Mucosa of descending colon (tissue), 3 donors: ENCODE measurements at regions not wholly inside any gene's neighbourhood (a gene's known extent, or its start where the extent isn't known, plus 50 kb on each side); places are given as distances from the start of the nearest gene placed in this dataset.

Experiments used
- ATAC-seq: fragments of 200-7000 bp; cut with Tn5 transposase; one replicate; pipeline ENCODE4 v1.9.1; 2020; ENCODE audit warnings: mild to moderate bottlenecking, moderate library complexity
- DNase-seq, 3 donors: peaks; one replicate each; pipeline ENCODE4 v3.0.0-alpha.2; 2020
- H3K36me3 ChIP-seq: fragments of 200-600 bp; one replicate; pipeline ENCODE4 v1.8.0; 2021; ENCODE audit warnings: low read depth, mild to moderate bottlenecking
- H3K4me1 ChIP-seq: fragments of 200-600 bp; one replicate; pipeline ENCODE4 v1.8.0; 2021; ENCODE audit warnings: low read depth, mild to moderate bottlenecking
- H3K4me3 ChIP-seq: fragments of 200-600 bp; one replicate; pipeline ENCODE4 v1.8.0; 2021; ENCODE audit warnings: mild to moderate bottlenecking
- H3K9me3 ChIP-seq: fragments of 200-600 bp; one replicate; pipeline ENCODE4 v1.8.0; 2021; ENCODE audit warnings: mild to moderate bottlenecking
- intact Hi-C, 2 donors: fragments of 100-400 bp; cut with DNase I in 1 of 2; cut with micrococcal nuclease in 1 of 2; formaldehyde crosslinking; loops; one replicate each; pipeline versions ENCODE4 v1.11.0 to v1.11.1; 2022; cut with DNase I, micrococcal nuclease
- TF ChIP-seq, protein P1 (sequence below): fragments of 200-600 bp; IDR thresholded peaks from one replicate; pipeline ENCODE4 v1.8.0; 2022; ENCODE audit warnings: antibody characterized with exemption, mild to moderate bottlenecking
- donor health status: DM: no; HTN: no; CAD: no; lungs with moderate emphysema.
- donor health status: DM: no; HTN: no; CAD: no.
- donor health status: DM: no; HTN: yes; CAD: no.

DNA sequence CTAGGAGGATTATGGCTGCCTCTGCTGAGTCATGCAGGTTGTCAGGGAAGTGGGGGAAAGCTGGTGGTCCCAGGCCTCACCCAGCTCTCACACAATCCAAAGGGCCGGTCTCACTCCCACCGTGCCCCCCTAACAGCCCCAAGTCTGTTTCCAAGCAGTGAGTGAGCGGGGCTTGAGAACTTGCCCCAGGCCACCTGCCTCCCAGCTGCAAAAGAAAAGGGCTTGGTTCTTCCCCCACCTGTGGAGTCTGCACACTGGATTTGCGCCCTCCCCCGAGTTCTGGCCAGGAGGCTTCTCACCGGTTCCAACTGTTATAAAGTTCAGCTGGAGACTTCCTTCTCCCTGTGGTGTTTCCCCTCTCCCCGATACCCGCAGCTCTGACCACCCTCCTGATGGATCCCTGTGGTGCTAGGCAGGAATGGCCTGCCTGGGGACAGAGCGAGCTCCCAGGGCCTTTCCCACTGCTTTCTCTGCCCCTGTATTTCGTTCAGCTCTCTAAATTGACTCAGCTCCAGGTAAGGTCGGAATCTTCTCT lies 222.3 kb downstream of the BARHL2 start:
- ATAC-seq = no peak
- TF ChIP-seq, protein P1, sequence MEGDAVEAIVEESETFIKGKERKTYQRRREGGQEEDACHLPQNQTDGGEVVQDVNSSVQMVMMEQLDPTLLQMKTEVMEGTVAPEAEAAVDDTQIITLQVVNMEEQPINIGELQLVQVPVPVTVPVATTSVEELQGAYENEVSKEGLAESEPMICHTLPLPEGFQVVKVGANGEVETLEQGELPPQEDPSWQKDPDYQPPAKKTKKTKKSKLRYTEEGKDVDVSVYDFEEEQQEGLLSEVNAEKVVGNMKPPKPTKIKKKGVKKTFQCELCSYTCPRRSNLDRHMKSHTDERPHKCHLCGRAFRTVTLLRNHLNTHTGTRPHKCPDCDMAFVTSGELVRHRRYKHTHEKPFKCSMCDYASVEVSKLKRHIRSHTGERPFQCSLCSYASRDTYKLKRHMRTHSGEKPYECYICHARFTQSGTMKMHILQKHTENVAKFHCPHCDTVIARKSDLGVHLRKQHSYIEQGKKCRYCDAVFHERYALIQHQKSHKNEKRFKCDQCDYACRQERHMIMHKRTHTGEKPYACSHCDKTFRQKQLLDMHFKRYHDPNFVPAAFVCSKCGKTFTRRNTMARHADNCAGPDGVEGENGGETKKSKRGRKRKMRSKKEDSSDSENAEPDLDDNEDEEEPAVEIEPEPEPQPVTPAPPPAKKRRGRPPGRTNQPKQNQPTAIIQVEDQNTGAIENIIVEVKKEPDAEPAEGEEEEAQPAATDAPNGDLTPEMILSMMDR = no peak
- Histone ChIP-seq H3K9me3 (no peaks in the 10 kb centered on the region), H3K4me3 (no peak overlapping the region), H3K4me1 (no peaks in the 10 kb centered on the region), H3K36me3 (no peaks in the 10 kb centered on the region)
- DNase-seq = no peak
- intact Hi-C loops = no loop called here

DNA sequence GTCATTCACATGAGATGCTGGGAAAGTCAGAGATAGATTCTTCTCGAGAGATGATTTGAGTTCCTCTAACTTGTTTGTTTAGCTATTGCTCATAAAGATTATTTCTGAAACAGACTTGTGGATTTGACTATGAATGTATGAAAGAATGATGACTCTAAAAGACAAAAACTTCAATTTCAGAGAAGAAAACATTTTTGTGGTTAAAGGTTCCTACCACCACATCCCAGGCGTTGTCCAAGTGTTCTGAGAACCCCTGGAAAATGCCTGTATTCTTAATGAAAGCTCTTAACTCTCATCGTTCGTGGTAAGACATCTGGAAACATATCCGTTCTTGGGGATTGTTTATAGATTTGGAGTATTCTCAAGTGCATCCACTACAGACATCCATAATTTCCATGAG lies 228.7 kb downstream of the BARHL2 start:
- ATAC-seq (no peak), DNase-seq (no peak)
- Histone ChIP-seq H3K4me3 (no peak overlapping the region), H3K36me3 (no peaks in the 10 kb centered on the region), H3K4me1 (no peaks in the 10 kb centered on the region), H3K9me3 (no peaks in the 10 kb centered on the region)
- TF ChIP-seq, protein P1 = no peak
- intact Hi-C loops = no loop called here

DNA sequence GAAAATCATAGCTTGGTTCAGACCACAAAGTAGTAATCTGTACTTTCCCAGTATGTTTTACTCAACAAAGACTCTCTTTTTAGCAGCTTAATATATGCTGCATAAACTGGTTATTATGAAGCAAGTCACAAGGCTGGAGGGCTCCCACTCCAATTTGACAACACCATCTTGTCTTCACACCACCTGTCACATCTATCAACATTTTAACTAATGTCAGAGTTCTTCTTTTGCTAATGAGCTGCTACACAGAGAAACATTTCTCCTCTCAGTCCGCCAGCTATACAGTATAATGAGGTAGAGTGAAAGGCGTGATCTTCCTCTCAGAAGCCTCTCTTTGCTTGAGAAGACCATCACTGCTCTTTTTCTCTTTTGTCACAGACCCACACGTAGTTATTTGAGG lies 230.1 kb downstream of the BARHL2 start:
- intact Hi-C loops = no loop called here
- no peak for ATAC-seq
- no peaks in the 10 kb centered on the region for H3K9me3 ChIP-seq
- no peak overlapping the region for H3K4me3 ChIP-seq
- TF ChIP-seq, protein P1 = no peak
- no peaks in the 10 kb centered on the region for H3K4me1 ChIP-seq
- no peak for DNase-seq
- no peaks in the 10 kb centered on the region for H3K36me3 ChIP-seq

DNA sequence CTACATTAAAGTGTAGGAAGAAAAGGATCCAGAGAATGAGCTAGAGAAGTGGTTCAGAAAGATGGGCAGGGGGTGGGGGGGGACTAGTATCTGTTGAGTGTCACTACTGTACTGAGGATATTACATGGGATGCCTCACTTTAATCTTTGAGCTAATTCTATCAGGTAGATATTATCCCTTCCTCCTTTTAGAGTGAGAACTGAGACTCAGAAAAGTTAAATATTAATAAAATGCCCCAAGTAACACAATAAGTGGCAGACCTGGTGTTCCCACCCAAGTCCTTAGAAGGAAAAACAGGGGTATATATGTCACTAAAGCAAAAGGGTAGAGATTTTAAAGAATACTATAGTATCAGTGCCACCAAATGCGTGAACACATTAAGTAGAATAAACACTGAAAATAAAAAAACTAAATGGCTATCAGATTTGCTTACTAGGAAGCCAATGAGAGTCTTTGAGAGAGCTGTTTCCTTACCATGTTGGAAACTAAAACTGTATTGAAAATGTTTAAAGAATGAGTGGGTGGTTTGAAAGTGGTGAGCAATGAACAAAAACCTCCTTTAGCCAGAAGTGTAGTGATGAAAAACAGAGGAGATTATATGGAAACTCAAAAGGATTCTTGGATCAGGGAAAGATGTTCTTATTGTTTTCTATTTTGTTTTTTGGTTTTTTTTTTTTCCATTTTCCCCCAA lies 230.8 kb downstream of the BARHL2 start:
- TF ChIP-seq, protein P1 = no peak
- intact Hi-C loops = no loop called here
- no peak for ATAC-seq
- Histone ChIP-seq H3K9me3 (no peaks in the 10 kb centered on the region), H3K36me3 (no peaks in the 10 kb centered on the region), H3K4me1 (no peaks in the 10 kb centered on the region), H3K4me3 (no peak overlapping the region)
- no peak for DNase-seq

DNA sequence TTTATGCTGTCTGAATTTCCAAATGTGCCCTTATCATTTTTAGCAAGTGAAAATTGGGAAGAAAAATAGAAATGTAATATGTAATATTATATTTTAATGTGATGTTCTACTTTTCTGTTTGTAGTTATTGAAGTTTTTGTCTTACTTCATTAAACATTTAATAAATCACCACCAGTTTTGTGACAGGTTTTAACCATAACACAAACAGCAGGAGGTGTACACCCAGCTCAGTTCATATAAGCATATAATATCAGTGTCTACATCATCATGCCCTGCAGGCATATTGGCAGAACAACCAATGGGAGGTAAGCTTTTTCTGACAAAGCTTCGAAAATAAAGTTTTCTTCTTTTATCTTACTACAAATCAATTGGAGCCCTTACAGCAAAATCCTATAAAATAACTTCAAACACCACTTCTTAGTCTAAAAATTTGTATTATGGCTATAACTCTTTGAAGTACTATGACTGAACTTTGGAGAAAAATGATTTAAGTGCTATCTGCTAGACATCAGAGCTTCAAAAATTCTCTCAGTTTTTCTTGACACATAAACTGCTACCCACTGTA lies 236.7 kb downstream of the BARHL2 start:
- H3K4me1 ChIP-seq = no peaks in the 10 kb centered on the region
- no peak overlapping the region for H3K4me3 ChIP-seq
- no peaks in the 10 kb centered on the region for H3K9me3 ChIP-seq
- intact Hi-C loops = no loop called here
- DNase-seq (no peak), ATAC-seq (no peak)
- no peaks in the 10 kb centered on the region for H3K36me3 ChIP-seq
- TF ChIP-seq, protein P1 = no peak
